ENCODE measurements at regions not wholly inside any gene's neighbourhood (a gene's known extent, or its start where the extent isn't known, plus 50 kb on each side); places are given as distances from the start of the nearest gene placed in this dataset.

DNA sequence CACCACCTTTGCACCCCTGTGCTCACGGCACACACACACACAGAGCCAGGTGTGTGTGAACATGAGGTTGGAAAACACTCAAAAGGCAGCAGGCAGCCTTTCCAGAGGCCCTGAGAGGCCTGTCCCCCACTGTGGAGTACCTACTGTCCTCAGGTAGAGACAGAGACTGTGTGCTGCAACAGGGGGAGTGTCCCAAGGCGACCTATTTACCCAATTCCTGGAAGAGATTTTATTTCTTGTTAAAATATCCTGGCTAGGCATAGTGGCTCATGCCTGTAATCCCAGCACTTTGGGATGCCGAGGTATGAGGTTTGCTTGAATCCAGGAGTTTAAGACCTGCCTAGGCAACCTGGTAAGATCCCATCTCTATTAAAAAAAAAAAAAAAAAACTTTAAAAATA lies 108.5 kb downstream of the COPRS start:
- no peak for TF ChIP-seq SIN3A (IDR thresholded peaks at IDR 0.05; ENCODE audit: borderline replicate concordance, insufficient read depth, low read length)
- no peak for TF ChIP-seq TAF1 (IDR thresholded peaks at IDR 0.05; ENCODE audit: borderline replicate concordance, insufficient read depth, low read length)
- TF ChIP-seq POLR2AphosphoS5 (IDR thresholded peaks at IDR 0.05; ENCODE audit: low read depth, low read length): no peak

GRCh38 chr17:31748881-31749280 lies 110.2 kb downstream of the COPRS start:
- no peak for TF ChIP-seq SIN3A (IDR thresholded peaks at IDR 0.05; ENCODE audit: borderline replicate concordance, insufficient read depth, low read length)
- no peak for TF ChIP-seq POLR2AphosphoS5 (IDR thresholded peaks at IDR 0.05; ENCODE audit: low read depth, low read length)
- TF ChIP-seq TAF1 (IDR thresholded peaks at IDR 0.05; ENCODE audit: borderline replicate concordance, insufficient read depth, low read length): no peak
- TF ChIP-seq, protein P1, sequence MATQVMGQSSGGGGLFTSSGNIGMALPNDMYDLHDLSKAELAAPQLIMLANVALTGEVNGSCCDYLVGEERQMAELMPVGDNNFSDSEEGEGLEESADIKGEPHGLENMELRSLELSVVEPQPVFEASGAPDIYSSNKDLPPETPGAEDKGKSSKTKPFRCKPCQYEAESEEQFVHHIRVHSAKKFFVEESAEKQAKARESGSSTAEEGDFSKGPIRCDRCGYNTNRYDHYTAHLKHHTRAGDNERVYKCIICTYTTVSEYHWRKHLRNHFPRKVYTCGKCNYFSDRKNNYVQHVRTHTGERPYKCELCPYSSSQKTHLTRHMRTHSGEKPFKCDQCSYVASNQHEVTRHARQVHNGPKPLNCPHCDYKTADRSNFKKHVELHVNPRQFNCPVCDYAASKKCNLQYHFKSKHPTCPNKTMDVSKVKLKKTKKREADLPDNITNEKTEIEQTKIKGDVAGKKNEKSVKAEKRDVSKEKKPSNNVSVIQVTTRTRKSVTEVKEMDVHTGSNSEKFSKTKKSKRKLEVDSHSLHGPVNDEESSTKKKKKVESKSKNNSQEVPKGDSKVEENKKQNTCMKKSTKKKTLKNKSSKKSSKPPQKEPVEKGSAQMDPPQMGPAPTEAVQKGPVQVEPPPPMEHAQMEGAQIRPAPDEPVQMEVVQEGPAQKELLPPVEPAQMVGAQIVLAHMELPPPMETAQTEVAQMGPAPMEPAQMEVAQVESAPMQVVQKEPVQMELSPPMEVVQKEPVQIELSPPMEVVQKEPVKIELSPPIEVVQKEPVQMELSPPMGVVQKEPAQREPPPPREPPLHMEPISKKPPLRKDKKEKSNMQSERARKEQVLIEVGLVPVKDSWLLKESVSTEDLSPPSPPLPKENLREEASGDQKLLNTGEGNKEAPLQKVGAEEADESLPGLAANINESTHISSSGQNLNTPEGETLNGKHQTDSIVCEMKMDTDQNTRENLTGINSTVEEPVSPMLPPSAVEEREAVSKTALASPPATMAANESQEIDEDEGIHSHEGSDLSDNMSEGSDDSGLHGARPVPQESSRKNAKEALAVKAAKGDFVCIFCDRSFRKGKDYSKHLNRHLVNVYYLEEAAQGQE (IDR thresholded peaks at IDR 0.05; ENCODE audit: insufficient read depth in 1 of 2, low read depth in 2 of 2, low read length in 2 of 2): no peak
- no peak for TF ChIP-seq FOXP2 (optimal IDR thresholded peaks at IDR 0.05; ENCODE audit: borderline replicate concordance, extremely low read depth, extremely low read length, insufficient read depth)

DNA sequence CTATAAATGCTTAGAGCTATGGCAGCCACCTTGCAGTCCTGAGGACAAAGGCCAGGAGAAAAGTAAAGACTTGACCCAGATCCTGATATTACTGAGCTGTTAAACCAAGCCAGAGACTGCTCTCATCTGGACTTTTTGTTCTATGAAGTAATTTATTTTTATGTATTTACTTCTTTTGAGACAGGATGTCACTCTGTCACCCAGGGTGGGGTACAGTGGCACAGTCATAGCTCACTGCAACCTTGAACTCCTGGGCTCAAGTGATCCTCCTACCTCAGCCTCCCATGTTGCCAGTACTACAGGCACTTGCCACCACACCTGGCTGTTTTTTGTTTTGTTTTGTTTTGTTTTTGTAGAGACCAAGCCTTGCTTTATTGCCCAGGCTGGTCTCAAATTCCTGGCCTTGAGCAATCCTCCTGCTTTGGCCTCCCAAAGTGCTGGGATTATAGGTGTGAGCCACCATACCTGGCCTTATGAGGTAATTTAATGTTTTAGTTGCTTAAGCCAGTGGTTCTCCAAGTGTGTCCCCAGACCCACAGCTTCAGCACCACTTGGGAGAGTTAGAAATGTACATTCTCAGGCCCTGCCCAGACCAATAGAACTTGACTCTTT lies 112.1 kb downstream of the COPRS start:
- no peak for TF ChIP-seq FOXP2 (optimal IDR thresholded peaks at IDR 0.05; ENCODE audit: borderline replicate concordance, extremely low read depth, extremely low read length, insufficient read depth)
- TF ChIP-seq TAF1 (IDR thresholded peaks at IDR 0.05; ENCODE audit: borderline replicate concordance, insufficient read depth, low read length): no peak
- TF ChIP-seq, protein P1 (IDR thresholded peaks at IDR 0.05; ENCODE audit: insufficient read depth in 1 of 2, low read depth in 2 of 2, low read length in 2 of 2): no peak

- TF ChIP-seq, protein P1 (IDR thresholded peaks at IDR 0.05; ENCODE audit: insufficient read depth in 1 of 2, low read depth in 2 of 2, low read length in 2 of 2): no peak
- TF ChIP-seq FOXP2 (optimal IDR thresholded peaks at IDR 0.05; ENCODE audit: borderline replicate concordance, extremely low read depth, extremely low read length, insufficient read depth) (no peak), TAF1 (IDR thresholded peaks at IDR 0.05; ENCODE audit: borderline replicate concordance, insufficient read depth, low read length) (no peak), POLR2AphosphoS5 (IDR thresholded peaks at IDR 0.05; ENCODE audit: low read depth, low read length) (no peak), SIN3A (IDR thresholded peaks at IDR 0.05; ENCODE audit: borderline replicate concordance, insufficient read depth, low read length) (no peak)
Measured at GRCh38 chr17:31745964-31746600, 113.0 kb downstream of the COPRS start.

DNA sequence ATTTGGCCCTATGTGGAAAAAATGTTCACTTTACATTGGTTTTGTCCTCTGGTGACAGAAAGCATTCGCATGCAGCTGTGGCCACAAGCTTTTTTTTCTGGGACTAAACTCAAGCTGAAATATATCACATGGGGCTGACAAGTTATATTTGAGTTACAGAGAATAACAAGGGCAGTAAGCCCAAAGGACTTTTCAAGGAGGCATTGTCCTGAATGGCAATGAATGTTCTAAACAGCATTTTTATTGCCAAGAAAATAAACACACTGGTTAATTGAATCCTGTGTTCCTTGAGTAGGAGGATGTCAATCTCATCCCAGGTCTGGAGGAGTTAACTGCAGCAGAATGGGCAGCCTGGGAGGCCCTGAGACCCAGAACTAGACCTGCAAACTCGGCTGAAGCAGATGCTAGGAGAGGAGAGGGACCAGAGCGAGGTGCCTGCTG lies 114.5 kb downstream of the COPRS start:
- TF ChIP-seq, protein P1 (IDR thresholded peaks at IDR 0.05; ENCODE audit: insufficient read depth in 1 of 2, low read depth in 2 of 2, low read length in 2 of 2): 0 out of 4 replicates have a peak, but pooled peaks of 1 of the 2 experiments have one; percentile 28
- TF ChIP-seq FOXP2 (optimal IDR thresholded peaks at IDR 0.05; ENCODE audit: borderline replicate concordance, extremely low read depth, extremely low read length, insufficient read depth): no peak
